DOHH2 (cell line): ENCODE measurements at regions not wholly inside any gene's neighbourhood (a gene's known extent, or its start where the extent isn't known, plus 50 kb on each side); places are given as distances from the start of the nearest gene placed in this dataset.

Experiments
- H3F3A ChIP-seq: fragments of 200-600 bp; sonication (generic), shearing (Covaris generic); 2 replicates; pipeline ENCODE4 v1.6.0; 2016; ENCODE audit warnings: antibody characterized with exemption, mild to moderate bottlenecking; ENCODE audit not compliant: control insufficient read depth, insufficient read depth
- H3K27ac ChIP-seq: fragments of 200-600 bp; sonication (generic); 2 replicates; pipeline ENCODE4 v1.5.1; 2014; ENCODE audit warnings: low read depth, mild to moderate bottlenecking, low read length, moderate library complexity
- H3K27me3 ChIP-seq: fragments of 200-600 bp; sonication (generic); 2 replicates; pipeline ENCODE4 v1.6.1; 2014; ENCODE audit warnings: mild to moderate bottlenecking, low read length, mixed read lengths; ENCODE audit not compliant: control insufficient read depth
- H3K36me3 ChIP-seq: fragments of 200-600 bp; sonication (generic); 2 replicates; pipeline ENCODE4 v1.6.1; 2014; ENCODE audit warnings: mild to moderate bottlenecking, low read length, moderate library complexity, mixed read lengths; ENCODE audit not compliant: control insufficient read depth
- H3K4me1 ChIP-seq: fragments of 200-600 bp; sonication (generic); 2 replicates; pipeline ENCODE4 v1.6.1; 2014; ENCODE audit warnings: mild to moderate bottlenecking, low read length, mixed read lengths; ENCODE audit not compliant: control insufficient read depth
- H3K4me2 ChIP-seq: fragments of 200-600 bp; sonication (generic); 2 replicates; pipeline ENCODE4 v1.6.0; 2014; ENCODE audit warnings: mild to moderate bottlenecking, low read length, moderate library complexity
- H3K4me3 ChIP-seq: fragments of 200-600 bp; sonication (generic); 2 replicates; pipeline ENCODE4 v1.5.1; 2014; ENCODE audit warnings: mild to moderate bottlenecking, low read length, mixed read lengths
- H3K79me2 ChIP-seq: fragments of 200-600 bp; sonication (generic); 2 replicates; pipeline ENCODE4 v1.6.1; 2014; ENCODE audit warnings: mild to moderate bottlenecking, low read length, mixed read lengths; ENCODE audit not compliant: control insufficient read depth
- H3K9me2 ChIP-seq: fragments of 200-600 bp; sonication (generic); replicated peaks from 2 replicates; pipeline ENCODE4 v1.6.1; 2014; ENCODE audit warnings: mild to moderate bottlenecking, low read length, mixed read lengths; ENCODE audit not compliant: control insufficient read depth
- H3K9me3 ChIP-seq: fragments of 200-600 bp; sonication (generic); 2 replicates; pipeline ENCODE4 v1.6.1; 2014; ENCODE audit warnings: antibody characterized with exemption, low read length, mixed read lengths; ENCODE audit not compliant: control insufficient read depth, insufficient read depth
- H4K20me1 ChIP-seq: fragments of 200-600 bp; sonication (generic); 2 replicates; pipeline ENCODE4 v1.6.0; 2014; ENCODE audit warnings: low read depth, mild to moderate bottlenecking, antibody characterized with exemption, low read length, moderate library complexity; ENCODE audit not compliant: control insufficient read depth, insufficient read depth
- EZH2phosphoT487 ChIP-seq: fragments of 200-600 bp; sonication (generic); IDR thresholded peaks from 2 replicates; pipeline ENCODE4 v1.6.1; 2017; ENCODE audit warnings: borderline replicate concordance, mild to moderate bottlenecking, antibody characterized with exemption, low read length, moderate library complexity, mixed read lengths
- TF ChIP-seq, protein P1 (sequence below): fragments of 200-600 bp; sonication (generic); IDR thresholded peaks from one replicate; pipeline ENCODE4 v1.5.1; 2014; ENCODE audit warnings: antibody characterized with exemption, mild to moderate bottlenecking, low read depth, low read length; ENCODE audit not compliant: poor library complexity, severe bottlenecking

DNA sequence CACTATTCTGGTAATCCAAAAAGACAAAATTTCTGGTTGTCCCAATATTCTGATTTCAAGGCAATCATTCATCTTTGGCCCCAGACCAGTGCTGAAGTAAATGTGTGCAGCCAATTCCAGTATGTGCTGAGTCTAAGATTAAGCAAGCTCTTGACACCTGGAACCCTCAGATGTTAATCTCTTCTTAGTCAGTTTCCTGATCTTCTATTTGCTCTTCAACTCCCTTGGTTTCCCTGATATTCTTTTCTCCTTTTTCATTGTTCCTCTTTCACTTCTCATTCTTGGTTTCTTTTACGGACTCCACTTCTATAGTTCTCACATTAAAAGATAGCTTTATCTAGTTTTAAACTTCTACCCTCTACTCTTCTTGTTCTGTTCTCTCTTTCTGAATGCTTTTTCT, 445.7 kb upstream of the FANCL start:
- no peak for TF ChIP-seq EZH2phosphoT487
- TF ChIP-seq, protein P1, sequence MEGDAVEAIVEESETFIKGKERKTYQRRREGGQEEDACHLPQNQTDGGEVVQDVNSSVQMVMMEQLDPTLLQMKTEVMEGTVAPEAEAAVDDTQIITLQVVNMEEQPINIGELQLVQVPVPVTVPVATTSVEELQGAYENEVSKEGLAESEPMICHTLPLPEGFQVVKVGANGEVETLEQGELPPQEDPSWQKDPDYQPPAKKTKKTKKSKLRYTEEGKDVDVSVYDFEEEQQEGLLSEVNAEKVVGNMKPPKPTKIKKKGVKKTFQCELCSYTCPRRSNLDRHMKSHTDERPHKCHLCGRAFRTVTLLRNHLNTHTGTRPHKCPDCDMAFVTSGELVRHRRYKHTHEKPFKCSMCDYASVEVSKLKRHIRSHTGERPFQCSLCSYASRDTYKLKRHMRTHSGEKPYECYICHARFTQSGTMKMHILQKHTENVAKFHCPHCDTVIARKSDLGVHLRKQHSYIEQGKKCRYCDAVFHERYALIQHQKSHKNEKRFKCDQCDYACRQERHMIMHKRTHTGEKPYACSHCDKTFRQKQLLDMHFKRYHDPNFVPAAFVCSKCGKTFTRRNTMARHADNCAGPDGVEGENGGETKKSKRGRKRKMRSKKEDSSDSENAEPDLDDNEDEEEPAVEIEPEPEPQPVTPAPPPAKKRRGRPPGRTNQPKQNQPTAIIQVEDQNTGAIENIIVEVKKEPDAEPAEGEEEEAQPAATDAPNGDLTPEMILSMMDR: no peak
- peaks cover 6% of the 10 kb centered on the region for H3K4me1 ChIP-seq
- no peaks in the 10 kb centered on the region for H3K79me2 ChIP-seq
- no peaks in the 10 kb centered on the region for H3F3A ChIP-seq
- no peaks in the 10 kb centered on the region for H3K9me3 ChIP-seq
- no peak overlapping the region for H3K27ac ChIP-seq
- H3K4me3 ChIP-seq: no peak overlapping the region
- H4K20me1 ChIP-seq: no peaks in the 10 kb centered on the region
- no peak overlapping the region for H3K4me2 ChIP-seq
- no peaks in the 10 kb centered on the region for H3K36me3 ChIP-seq
- H3K9me2 ChIP-seq: no peaks in the 10 kb centered on the region
- H3K27me3 ChIP-seq: no peaks in the 10 kb centered on the region

DNA sequence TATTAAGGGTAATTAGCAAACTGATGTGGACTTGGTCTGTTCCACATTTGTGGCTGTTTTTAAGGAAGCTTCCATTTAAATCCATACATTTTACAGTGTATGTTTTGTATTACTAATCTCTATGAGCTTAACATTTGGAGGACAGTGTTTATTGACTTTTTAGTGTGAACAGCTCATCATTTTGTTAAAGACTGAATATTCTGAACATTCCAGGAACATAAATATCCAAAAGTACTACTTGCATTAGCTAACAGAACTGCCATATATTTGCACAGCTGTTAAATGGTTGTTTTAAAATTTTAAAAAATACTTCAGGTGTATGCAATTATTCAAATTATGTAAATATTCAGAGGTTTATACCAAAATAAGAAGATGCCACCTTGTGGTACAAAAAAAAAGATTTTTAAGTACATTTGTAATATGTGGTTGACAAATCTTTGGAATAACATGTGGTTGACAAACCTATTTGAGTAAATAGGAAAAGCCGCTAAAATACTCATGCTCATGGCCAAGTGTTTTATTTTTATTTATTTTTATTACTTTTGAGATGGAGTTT, 439.7 kb upstream of the FANCL start:
- Histone ChIP-seq H3K27me3 (no peaks in the 10 kb centered on the region), H3K4me3 (no peak overlapping the region), H3K27ac (no peak overlapping the region), H3K79me2 (no peaks in the 10 kb centered on the region), H4K20me1 (no peaks in the 10 kb centered on the region), H3F3A (no peaks in the 10 kb centered on the region), H3K4me1 (no peaks in the 10 kb centered on the region), H3K36me3 (no peaks in the 10 kb centered on the region), H3K4me2 (no peak overlapping the region), H3K9me3 (no peaks in the 10 kb centered on the region), H3K9me2 (no peaks in the 10 kb centered on the region)
- TF ChIP-seq EZH2phosphoT487: no peak
- TF ChIP-seq, protein P1: no peak

DNA sequence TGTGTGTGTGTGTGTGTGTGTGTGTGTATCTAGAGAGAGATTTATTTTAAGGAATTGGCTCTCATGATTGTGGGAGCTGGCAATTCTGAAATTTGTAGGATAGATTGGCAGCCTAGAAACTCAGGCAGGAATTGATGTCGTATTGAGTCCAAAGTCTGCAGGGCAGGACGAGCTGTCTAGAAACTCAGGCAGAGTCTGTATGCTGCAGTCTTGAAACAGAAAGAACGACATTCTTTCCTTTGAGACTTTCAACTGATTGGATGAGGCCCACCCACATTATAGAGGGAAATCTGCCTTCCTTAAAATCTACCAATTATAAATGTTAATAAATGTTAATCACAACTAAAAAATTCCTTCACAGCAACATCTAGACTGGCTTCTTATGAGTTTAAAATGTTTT, 436.6 kb upstream of the FANCL start:
- Histone ChIP-seq H3K4me2 (no peak overlapping the region), H3K4me3 (no peak overlapping the region), H3F3A (no peaks in the 10 kb centered on the region), H3K27me3 (no peaks in the 10 kb centered on the region), H4K20me1 (no peaks in the 10 kb centered on the region), H3K9me2 (no peaks in the 10 kb centered on the region), H3K79me2 (no peaks in the 10 kb centered on the region), H3K36me3 (no peaks in the 10 kb centered on the region), H3K4me1 (no peaks in the 10 kb centered on the region), H3K9me3 (no peaks in the 10 kb centered on the region), H3K27ac (no peak overlapping the region)
- no peak for TF ChIP-seq EZH2phosphoT487
- TF ChIP-seq, protein P1: no peak
